ENCODE measurements at regions not wholly inside any gene's neighbourhood (a gene's known extent, or its start where the extent isn't known, plus 50 kb on each side); places are given as distances from the start of the nearest gene placed in this dataset.
"Not testable (repeated sequence)": the region's sequence is repeated elsewhere in the genome, so short reads cannot be mapped to it uniquely, and the experiment has no call there.

- DNase-seq (ENCODE audit: low spot score): no peak
Measured at GRCh38 chr5:38790891-38791290, 54.9 kb upstream of the OSMR start.

- DNase-seq (ENCODE audit: low spot score): no peak
Measured at GRCh38 chr5:38793099-38793498, 52.7 kb upstream of the OSMR start.

- DNase-seq (ENCODE audit: low spot score): not testable (repeated sequence)
Measured at GRCh38 chr5:38794037-38794436, 51.8 kb upstream of the OSMR start.

GRCh38 chr5:38794986-38795385 is 50.8 kb upstream of the OSMR start:
- no peak for DNase-seq (ENCODE audit: low spot score)

- no peak for DNase-seq (ENCODE audit: low spot score)
Measured at GRCh38 chr5:38795986-38796741, 49.6 kb upstream of the OSMR start.

Data from HuH-7.5 (cell line).